ENCODE measurements at regions not wholly inside any gene's neighbourhood (a gene's known extent, or its start where the extent isn't known, plus 50 kb on each side); places are given as distances from the start of the nearest gene placed in this dataset.
A peak's percentile ranks its signal among the peaks of the same experiment; 100 is the strongest.

DNA sequence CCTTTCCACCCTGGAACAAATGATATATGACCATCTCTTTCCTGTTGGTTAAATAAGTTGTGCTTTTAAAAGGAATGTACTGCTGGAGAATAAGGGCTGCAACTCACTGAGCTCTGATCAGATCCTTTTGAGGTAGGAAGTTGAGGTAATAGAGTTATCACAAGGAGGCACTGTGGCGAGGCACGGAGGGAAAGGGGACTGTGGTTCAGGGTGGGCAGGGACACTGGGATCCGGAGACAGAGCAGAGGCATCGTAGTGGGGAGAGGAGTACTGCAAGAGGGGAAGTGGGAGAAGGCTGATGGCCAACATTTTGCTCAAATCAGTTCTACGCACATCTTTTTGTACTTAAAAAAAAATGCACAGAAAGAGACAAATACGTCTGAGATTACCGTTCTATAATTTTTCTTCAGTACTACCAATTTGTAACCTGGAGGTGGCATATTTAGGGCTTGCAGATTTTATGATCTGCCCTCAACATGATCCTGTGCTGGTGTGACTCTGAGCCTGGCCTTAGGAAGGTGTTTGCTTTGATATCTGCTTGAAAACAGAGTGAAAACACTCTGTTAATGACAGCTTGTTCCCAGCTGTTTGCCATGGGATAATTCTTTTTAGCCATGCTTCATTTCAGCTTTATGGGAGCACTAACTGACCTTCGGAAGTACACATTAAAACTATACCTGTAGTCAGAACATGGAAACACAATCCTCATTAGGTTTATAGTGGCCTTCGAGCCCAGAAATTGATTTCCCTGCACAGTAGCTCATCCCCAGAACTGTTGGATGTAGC, 168.1 kb downstream of the KCNE4 start:
- ChIA-PET CTCF (interaction anchor here (0.6 kb wide), 1 partner anchor 187 kb away, joined by 3 read pairs; no protein-coding TSS in a partner anchor), POLR2A (ENCODE audit: low non-redundant PET) (no interaction called here)
- no peak for TF ChIP-seq CTCF (conservative IDR thresholded peaks at IDR 0.05; ENCODE audit: low read depth)
- no peak overlapping the region for H3K27ac ChIP-seq
- DNase-seq (ENCODE audit: low spot score), result no peak

DNA sequence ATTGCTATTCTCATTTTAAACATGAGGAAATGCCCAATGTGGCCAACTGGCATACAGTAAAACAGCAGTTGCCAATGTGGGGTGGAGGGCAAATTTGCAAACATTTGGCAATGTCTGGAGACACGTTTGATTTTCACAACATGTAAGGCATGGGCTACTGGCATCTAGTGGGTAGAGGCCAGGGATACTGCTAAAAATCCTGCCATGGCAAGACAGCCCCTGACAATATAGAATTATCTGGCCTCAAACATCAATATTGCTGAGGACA, 168.6 kb downstream of the KCNE4 start:
- POLR2A ChIA-PET (ENCODE audit: low non-redundant PET), result no interaction called here
- CTCF ChIA-PET, result no interaction called here
- TF ChIP-seq CTCF (conservative IDR thresholded peaks at IDR 0.05; ENCODE audit: low read depth), result no peak
- DNase-seq (ENCODE audit: low spot score), result no peak
- no peak overlapping the region for H3K27ac ChIP-seq

DNA sequence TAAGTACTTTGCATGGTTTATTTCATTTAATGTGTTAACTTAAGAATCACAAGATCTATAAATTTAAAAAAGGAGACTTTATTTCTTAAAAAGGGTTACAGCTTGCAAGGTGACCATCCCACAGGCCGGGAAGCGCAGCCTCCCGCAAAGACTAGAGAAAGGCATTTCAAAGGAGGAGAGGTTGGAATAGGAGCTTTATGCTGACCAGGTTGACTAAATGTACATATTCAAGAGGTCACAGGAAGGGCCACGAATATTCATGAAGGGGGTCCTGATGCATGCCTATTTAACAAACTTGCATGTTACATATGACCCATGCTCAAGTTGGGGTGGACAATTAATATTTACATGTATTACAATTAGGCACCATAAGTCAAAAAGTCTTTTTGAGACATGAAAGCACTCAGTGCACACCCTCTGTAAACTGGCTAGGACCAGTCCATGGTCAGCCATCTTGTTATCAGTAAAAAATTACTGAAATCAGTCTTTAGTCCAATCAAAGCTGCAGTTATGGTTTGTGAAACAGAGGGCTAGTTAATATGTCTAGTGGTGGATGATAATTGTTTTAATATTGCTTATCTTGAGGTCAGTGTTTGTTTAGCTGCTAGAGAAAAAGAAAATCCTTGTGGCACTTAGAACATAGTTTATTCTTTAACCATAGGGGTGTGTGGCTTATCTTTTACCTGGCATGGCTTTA, 169.3 kb downstream of the KCNE4 start:
- POLR2A ChIA-PET (ENCODE audit: low non-redundant PET), result no interaction called here
- DNase-seq (ENCODE audit: low spot score), result no peak
- CTCF ChIA-PET, result no interaction called here
- no peak for TF ChIP-seq CTCF (conservative IDR thresholded peaks at IDR 0.05; ENCODE audit: low read depth)
- H3K27ac ChIP-seq, result no peak overlapping the region

GRCh38 chr2:223222397-223222796, 170.4 kb downstream of the KCNE4 start:
- no peak overlapping the region for H3K27ac ChIP-seq
- TF ChIP-seq CTCF (conservative IDR thresholded peaks at IDR 0.05; ENCODE audit: low read depth), result no peak
- ChIA-PET CTCF (no interaction called here), POLR2A (ENCODE audit: low non-redundant PET) (no interaction called here)
- peak; percentile 41 for DNase-seq (ENCODE audit: low spot score)

GRCh38 chr2:223223156-223223555, 171.2 kb downstream of the KCNE4 start:
- no peak for DNase-seq (ENCODE audit: low spot score)
- TF ChIP-seq CTCF (conservative IDR thresholded peaks at IDR 0.05; ENCODE audit: low read depth), result no peak
- no peak overlapping the region for H3K27ac ChIP-seq
- ChIA-PET POLR2A (ENCODE audit: low non-redundant PET) (no interaction called here), CTCF (no interaction called here)

- ChIA-PET CTCF (no interaction called here), POLR2A (ENCODE audit: low non-redundant PET) (no interaction called here)
- H3K27ac ChIP-seq, result no peak overlapping the region
- no peak for DNase-seq (ENCODE audit: low spot score)
- TF ChIP-seq CTCF (conservative IDR thresholded peaks at IDR 0.05; ENCODE audit: low read depth), result no peak
Measured at GRCh38 chr2:223225266-223225665, 173.3 kb downstream of the KCNE4 start.

All from RWPE1 (cell line).